Activated CD8-positive, alpha-beta T cell treated with anti-CD3 and anti-CD28 coated beads for 36 hours (primary cell): ENCODE measurements at regions not wholly inside any gene's neighbourhood (a gene's known extent, or its start where the extent isn't known, plus 50 kb on each side); places are given as distances from the start of the nearest gene placed in this dataset.
"Not testable (repeated sequence)": the region's sequence is repeated elsewhere in the genome, so short reads cannot be mapped to it uniquely, and the experiment has no call there.

Experiments
- ATAC-seq: fragments of 200-7000 bp; cut with Tn5 transposase; one replicate; pipeline ENCODE4 v1.10.0; 2021; ENCODE audit warnings: mild to moderate bottlenecking, moderate library complexity
- CTCF ChIA-PET: fragments of 350-600 bp; sonication (Branson Sonifier 250); formaldehyde crosslinking; loops from one replicate; lab custom pipeline; 2021; ENCODE audit warnings: antibody characterized with exemption; lab: Charles Lee
- POLR2A ChIA-PET: fragments of 350-600 bp; sonication (Branson Sonifier 250); formaldehyde crosslinking; loops from one replicate; lab custom pipeline; 2021; ENCODE audit warnings: antibody characterized with exemption; lab: Charles Lee
- DNase-seq: peaks from one replicate; pipeline ENCODE4 v3.0.0-alpha.2; 2020
- H3K27ac Mint-ChIP-seq: one replicate; pipeline ENCODE4 v1.8.0; 2021; ENCODE audit warnings: mild to moderate bottlenecking, mixed read lengths
- H3K27me3 Mint-ChIP-seq: one replicate; pipeline ENCODE4 v1.8.0; 2021; ENCODE audit warnings: mixed read lengths
- H3K36me3 Mint-ChIP-seq: one replicate; pipeline ENCODE4 v1.8.0; 2021; ENCODE audit warnings: low read depth, mixed read lengths
- H3K4me1 Mint-ChIP-seq: one replicate; pipeline ENCODE4 v1.8.0; 2021; ENCODE audit warnings: low read depth, mixed read lengths
- H3K4me3 Mint-ChIP-seq: one replicate; pipeline ENCODE4 v1.8.0; 2021; ENCODE audit warnings: mild to moderate bottlenecking, moderate library complexity, mixed read lengths
- H3K9me3 Mint-ChIP-seq: one replicate; pipeline ENCODE4 v1.8.0; 2021; ENCODE audit warnings: mixed read lengths
- CTCF ChIP-seq: fragments of 200-600 bp; IDR thresholded peaks from one replicate; pipeline ENCODE4 v1.8.0; 2022; ENCODE audit warnings: antibody characterized with exemption, mild to moderate bottlenecking
- intact Hi-C: fragments of 100-400 bp; cut with micrococcal nuclease; formaldehyde crosslinking; loops from one replicate; pipeline ENCODE4 v1.10.0; 2022

DNA sequence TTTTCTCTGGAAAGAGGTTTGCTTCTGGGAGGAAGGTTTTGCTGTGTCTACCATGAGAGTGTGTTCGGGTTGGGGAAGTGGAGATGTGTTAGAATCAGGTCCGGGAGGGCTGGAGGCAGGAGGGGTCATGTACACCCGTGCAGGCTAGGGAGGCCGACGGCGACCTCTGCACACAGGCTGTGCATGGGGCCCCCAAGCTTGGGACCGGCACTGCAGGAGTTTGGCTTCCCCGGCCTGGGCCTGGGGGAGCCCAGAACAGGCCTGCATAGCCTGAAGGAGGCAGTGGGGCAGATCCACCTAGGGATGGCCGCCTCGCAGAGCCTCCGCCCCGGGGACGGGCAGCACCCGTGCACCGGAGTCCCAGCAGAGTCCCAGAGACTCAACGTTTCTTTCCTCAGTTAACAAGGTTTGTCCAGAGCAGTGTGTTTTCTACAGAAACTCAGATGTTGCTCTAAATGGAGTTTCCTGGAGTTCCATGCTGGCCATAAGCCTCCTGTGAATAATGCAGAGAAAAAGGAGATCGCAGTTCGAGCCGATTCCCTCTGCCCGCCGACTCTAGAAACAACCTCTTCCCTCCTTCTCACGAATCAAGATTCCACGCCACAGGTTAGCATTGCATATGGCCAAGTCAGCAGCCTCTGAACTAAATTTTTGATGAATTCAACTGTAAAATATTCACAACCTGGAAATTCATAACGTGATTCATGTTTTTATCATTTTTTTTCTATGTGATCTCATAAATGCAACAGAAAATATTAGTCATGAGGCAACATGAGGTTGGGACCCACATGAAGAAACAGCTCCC, 427.3 kb downstream of the BRD1 start:
- Mint-ChIP-seq H3K9me3 (no peaks in the 10 kb centered on the region), H3K27ac (no peak overlapping the region), H3K27me3 (peaks cover 3% of the 10 kb centered on the region), H3K36me3 (no peaks in the 10 kb centered on the region), H3K4me1 (no peaks in the 10 kb centered on the region), H3K4me3 (no peak overlapping the region)
- no peak for TF ChIP-seq CTCF
- POLR2A ChIA-PET, result no interaction called here
- intact Hi-C loops, result no loop called here
- no peak for ATAC-seq
- CTCF ChIA-PET, result no interaction called here
- no peak for DNase-seq

DNA sequence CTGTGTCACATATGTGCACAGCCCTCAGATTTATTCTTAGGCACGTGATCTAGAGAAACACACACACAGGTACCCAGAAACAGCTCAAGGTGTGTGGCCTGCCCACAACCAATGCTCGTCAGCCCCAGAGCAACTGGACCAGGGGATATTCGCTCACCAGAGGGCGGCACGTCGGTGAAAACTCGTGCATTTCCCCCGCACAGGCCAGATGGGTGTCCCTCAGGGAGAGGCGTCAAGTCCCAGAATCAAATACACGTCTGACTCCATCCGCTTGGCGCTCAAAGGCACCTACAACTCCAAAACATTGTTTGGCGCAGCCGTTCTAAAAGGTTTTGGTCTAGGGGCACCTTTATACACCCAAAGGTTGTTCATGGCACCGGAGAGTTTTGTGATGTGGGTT, 429.0 kb downstream of the BRD1 start:
- H3K4me1 Mint-ChIP-seq, result no peaks in the 10 kb centered on the region
- POLR2A ChIA-PET, result no interaction called here
- TF ChIP-seq CTCF, result no peak
- no peak overlapping the region for H3K27ac Mint-ChIP-seq
- H3K36me3 Mint-ChIP-seq, result no peaks in the 10 kb centered on the region
- intact Hi-C loops, result no loop called here
- CTCF ChIA-PET, result no interaction called here
- DNase-seq (no peak), ATAC-seq (no peak)
- H3K27me3 Mint-ChIP-seq, result no peaks in the 10 kb centered on the region
- H3K4me3 Mint-ChIP-seq, result no peak overlapping the region
- H3K9me3 Mint-ChIP-seq, result peaks cover 8% of the 10 kb centered on the region

GRCh38 chr22:49398115-49398514, 429.6 kb downstream of the BRD1 start:
- CTCF ChIA-PET, result no interaction called here
- no peak overlapping the region for H3K27ac Mint-ChIP-seq
- H3K27me3 Mint-ChIP-seq, result no peaks in the 10 kb centered on the region
- no peaks in the 10 kb centered on the region for H3K36me3 Mint-ChIP-seq
- POLR2A ChIA-PET, result no interaction called here
- no peak overlapping the region for H3K4me3 Mint-ChIP-seq
- ATAC-seq (no peak), DNase-seq (no peak)
- H3K4me1 Mint-ChIP-seq, result no peaks in the 10 kb centered on the region
- H3K9me3 Mint-ChIP-seq, result peaks cover 10% of the 10 kb centered on the region
- no peak for TF ChIP-seq CTCF
- intact Hi-C loops, result no loop called here

- POLR2A ChIA-PET, result interaction anchor here (0.6 kb wide), 2 partner anchors 237 to 273 kb away, joined by 3 to 4 read pairs; no protein-coding TSS in a partner anchor
- H3K4me3 Mint-ChIP-seq, result no peak overlapping the region
- ATAC-seq, result no peak
- no peak for TF ChIP-seq CTCF
- no peaks in the 10 kb centered on the region for H3K36me3 Mint-ChIP-seq
- H3K4me1 Mint-ChIP-seq, result no peaks in the 10 kb centered on the region
- no peak overlapping the region for H3K27ac Mint-ChIP-seq
- peaks cover 4% of the 10 kb centered on the region for H3K27me3 Mint-ChIP-seq
- peaks cover 10% of the 10 kb centered on the region for H3K9me3 Mint-ChIP-seq
- CTCF ChIA-PET, result no interaction called here
- intact Hi-C loops, result no loop called here
- DNase-seq, result no peak
Measured at GRCh38 chr22:49396817-49397216, 430.9 kb downstream of the BRD1 start.

GRCh38 chr22:49395617-49396016, 432.1 kb downstream of the BRD1 start:
- CTCF ChIA-PET, result no interaction called here
- Mint-ChIP-seq H3K4me1 (no peaks in the 10 kb centered on the region), H3K9me3 (peaks cover 10% of the 10 kb centered on the region), H3K4me3 (no peak overlapping the region), H3K27me3 (peaks cover 4% of the 10 kb centered on the region), H3K27ac (no peak overlapping the region), H3K36me3 (no peaks in the 10 kb centered on the region)
- POLR2A ChIA-PET, result no interaction called here
- DNase-seq, result no peak
- TF ChIP-seq CTCF, result no peak
- ATAC-seq, result no peak
- intact Hi-C loops, result no loop called here

GRCh38 chr22:49395062-49395461, 432.6 kb downstream of the BRD1 start:
- DNase-seq, H3K36me3 Mint-ChIP-seq, ATAC-seq, CTCF ChIA-PET, H3K27me3 Mint-ChIP-seq, H3K4me3 Mint-ChIP-seq, POLR2A ChIA-PET, H3K4me1 Mint-ChIP-seq, H3K9me3 Mint-ChIP-seq, H3K27ac Mint-ChIP-seq, intact Hi-C loops: not testable (repeated sequence)
